GM23248 (cell line): ENCODE measurements at regions not wholly inside any gene's neighbourhood (a gene's known extent, or its start where the extent isn't known, plus 50 kb on each side); places are given as distances from the start of the nearest gene placed in this dataset.

ENCODE experiments used
- DNase-seq: peaks from one replicate; pipeline ENCODE4 v3.0.0-alpha.2; 2015
- H2AFZ ChIP-seq: fragments of 200-600 bp; sonication (generic); 2 replicates; pipeline ENCODE4 v1.6.1; 2016; ENCODE audit warnings: antibody characterized with exemption
- H3F3A ChIP-seq: fragments of 200-600 bp; sonication (generic); 2 replicates; pipeline ENCODE4 v1.6.1; 2016; ENCODE audit warnings: mild to moderate bottlenecking, antibody characterized with exemption, mixed run types; ENCODE audit not compliant: insufficient read depth
- H3K27ac ChIP-seq: fragments of 200-600 bp; sonication (generic); 2 replicates; pipeline ENCODE4 v1.5.1; 2016; ENCODE audit warnings: mild to moderate bottlenecking
- H3K27me3 ChIP-seq: fragments of 200-600 bp; sonication (generic); replicated peaks from 2 replicates; pipeline ENCODE4 v1.6.1; 2016; ENCODE audit warnings: mild to moderate bottlenecking; ENCODE audit not compliant: insufficient read depth
- H3K36me3 ChIP-seq: fragments of 200-600 bp; sonication (generic); 2 replicates; pipeline ENCODE4 v1.6.1; 2016; ENCODE audit warnings: low read depth, mild to moderate bottlenecking
- H3K4me1 ChIP-seq: fragments of 200-600 bp; sonication (generic); 2 replicates; pipeline ENCODE4 v1.6.1; 2016; ENCODE audit warnings: mild to moderate bottlenecking; ENCODE audit not compliant: insufficient read depth
- H3K4me2 ChIP-seq: fragments of 200-600 bp; sonication (generic); one replicate; pipeline ENCODE4 v1.6.1; 2016; ENCODE audit warnings: mild to moderate bottlenecking; ENCODE audit not compliant: unreplicated experiment
- H3K4me3 ChIP-seq: fragments of 200-600 bp; sonication (generic); 2 replicates; pipeline ENCODE4 v1.5.1; 2016; ENCODE audit warnings: mild to moderate bottlenecking
- H3K79me2 ChIP-seq: fragments of 200-600 bp; sonication (generic); 2 replicates; pipeline ENCODE4 v1.6.1; 2016; ENCODE audit warnings: mild to moderate bottlenecking; ENCODE audit not compliant: insufficient read depth
- H3K9ac ChIP-seq: fragments of 200-600 bp; sonication (generic); 2 replicates; pipeline ENCODE4 v1.6.1; 2016; ENCODE audit warnings: mild to moderate bottlenecking
- H3K9me2 ChIP-seq: fragments of 200-600 bp; sonication (generic); 2 replicates; pipeline ENCODE4 v1.6.1; 2016; ENCODE audit warnings: mixed run types, mild to moderate bottlenecking, moderate library complexity; ENCODE audit not compliant: insufficient read depth
- H3K9me3 ChIP-seq: fragments of 200-600 bp; sonication (generic); one replicate; pipeline ENCODE4 v1.6.1; 2017; ENCODE audit warnings: low read depth
- H4K20me1 ChIP-seq: fragments of 200-600 bp; sonication (generic); 2 replicates; pipeline ENCODE4 v1.6.0; 2016; ENCODE audit not compliant: insufficient read depth
- EZH2 ChIP-seq: fragments of 200-600 bp; sonication (generic); IDR thresholded peaks from 2 replicates; pipeline ENCODE4 v1.6.1; 2018; ENCODE audit warnings: antibody characterized with exemption, mild to moderate bottlenecking; ENCODE audit not compliant: insufficient read depth, poor library complexity, severe bottlenecking
- EZH2phosphoT487 ChIP-seq: fragments of 200-600 bp; sonication (generic); IDR thresholded peaks from 2 replicates; pipeline ENCODE4 v1.6.1; 2018; ENCODE audit warnings: antibody characterized with exemption, moderate library complexity, mild to moderate bottlenecking, low read depth; ENCODE audit not compliant: insufficient read depth
- WGBS, 2 experiments: methylation state at CpG; one replicate each; pipeline ENCODE4 v1.1.6; 2015 to 2017; ENCODE audit warnings: low lambda C conversion rate in 2 of 2, low coverage in 1 of 2; ENCODE audit errors: missing lambda C conversion rate in 2 of 2; 5-methylcytosine and 5-hydroxymethylcytosine counted together
- in situ Hi-C: fragments of 300-500 bp; cut with MboI; formaldehyde crosslinking; loops from 2 replicates; pipeline ENCODE4 v1.15.0; 2020

DNA sequence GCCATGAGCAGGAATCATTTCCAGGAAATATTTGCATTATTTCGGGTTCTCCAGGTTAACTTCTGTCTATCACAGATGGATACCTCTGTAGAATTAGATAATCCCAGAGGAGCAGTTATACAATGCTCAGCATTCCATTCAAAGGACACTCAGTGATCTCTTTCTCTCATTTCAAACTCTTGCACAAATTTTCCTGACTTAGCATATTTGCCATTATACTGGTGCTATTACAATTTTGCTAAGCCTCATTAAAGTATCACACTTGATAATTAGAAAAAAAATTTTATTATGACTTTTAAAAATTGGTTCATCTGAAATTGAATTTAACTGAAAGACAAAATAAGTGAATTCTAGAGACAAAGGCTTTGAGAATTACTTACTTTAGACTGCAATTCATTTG is 469.0 kb downstream of the EPHA3 start:
- Histone ChIP-seq H3K79me2 (no peaks in the 10 kb centered on the region), H4K20me1 (no peaks in the 10 kb centered on the region), H3K9me3 (no peaks in the 10 kb centered on the region), H3K36me3 (no peaks in the 10 kb centered on the region), H3K27me3 (no peaks in the 10 kb centered on the region), H3K4me3 (no peak overlapping the region), H3K9ac (no peak overlapping the region), H3F3A (no peaks in the 10 kb centered on the region), H2AFZ (no peak overlapping the region), H3K4me1 (no peaks in the 10 kb centered on the region), H3K4me2 (no peak overlapping the region), H3K9me2 (no peaks in the 10 kb centered on the region), H3K27ac (no peak overlapping the region)
- no peak for DNase-seq
- no peak for TF ChIP-seq EZH2phosphoT487
- TF ChIP-seq EZH2, result no peak
- 0% methylated on average over 1 of the region's 1 CpG for WGBS, 2 experiments
- in situ Hi-C loops, result loop anchor here (25.0 kb wide), 1 partner anchor 89 kb away; no protein-coding TSS in a partner anchor

DNA sequence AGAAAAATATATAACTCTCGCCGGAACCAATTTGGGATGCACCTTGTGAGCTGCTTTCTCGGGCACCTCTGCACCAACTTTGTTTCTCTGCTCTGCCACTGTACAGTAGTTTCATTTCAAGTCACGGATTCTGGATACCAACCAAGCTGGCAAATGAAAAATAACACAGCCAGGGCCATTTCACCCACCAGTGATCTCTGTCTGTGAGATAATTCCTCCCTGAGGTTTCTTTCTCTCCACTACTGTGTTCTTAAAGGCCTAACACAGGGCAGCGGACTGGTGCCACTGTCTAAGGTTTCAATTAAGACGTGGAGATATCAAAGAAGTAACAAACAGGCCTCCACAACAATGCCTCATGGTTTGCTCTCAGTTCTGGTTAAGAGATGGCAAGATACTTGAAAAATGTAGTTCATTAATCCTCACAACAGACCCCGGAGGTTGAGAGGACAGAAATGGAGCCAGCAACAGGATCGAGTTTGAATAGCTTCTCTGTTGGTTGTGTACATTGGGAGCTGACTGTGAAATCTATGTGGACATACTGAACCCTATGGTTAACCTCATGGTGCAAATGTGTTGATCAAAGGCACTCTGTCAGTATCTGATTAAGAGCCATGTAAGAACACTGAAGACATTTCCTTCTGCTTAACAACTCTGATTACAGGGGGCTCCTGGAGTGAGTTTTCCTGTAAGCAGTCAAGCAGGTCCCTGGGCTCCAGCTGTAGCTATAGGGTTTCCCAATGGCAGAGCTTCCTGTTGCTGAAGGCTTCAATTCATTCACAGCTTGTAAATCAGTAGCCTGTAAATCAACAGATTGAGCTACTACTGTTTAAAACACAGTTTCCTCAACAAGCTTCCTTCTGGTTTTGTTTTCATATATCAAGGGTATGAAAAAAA is 470.5 kb downstream of the EPHA3 start:
- no peak overlapping the region for H3K4me3 ChIP-seq
- no peaks in the 10 kb centered on the region for H3F3A ChIP-seq
- no peaks in the 10 kb centered on the region for H4K20me1 ChIP-seq
- WGBS, 2 experiments, result 32 to 38% methylated on average over 8 of the region's 8 CpGs
- H3K27ac ChIP-seq, result no peak overlapping the region
- H3K4me2 ChIP-seq, result no peak overlapping the region
- no peaks in the 10 kb centered on the region for H3K9me3 ChIP-seq
- H3K27me3 ChIP-seq, result no peaks in the 10 kb centered on the region
- H3K79me2 ChIP-seq, result no peaks in the 10 kb centered on the region
- no peaks in the 10 kb centered on the region for H3K36me3 ChIP-seq
- no peak overlapping the region for H2AFZ ChIP-seq
- H3K9ac ChIP-seq, result no peak overlapping the region
- no peak for DNase-seq
- H3K4me1 ChIP-seq, result no peaks in the 10 kb centered on the region
- no peaks in the 10 kb centered on the region for H3K9me2 ChIP-seq
- TF ChIP-seq EZH2 (no peak), EZH2phosphoT487 (no peak)
- in situ Hi-C loops, result loop anchor here (25.0 kb wide), 1 partner anchor 91 kb away; no protein-coding TSS in a partner anchor

DNA sequence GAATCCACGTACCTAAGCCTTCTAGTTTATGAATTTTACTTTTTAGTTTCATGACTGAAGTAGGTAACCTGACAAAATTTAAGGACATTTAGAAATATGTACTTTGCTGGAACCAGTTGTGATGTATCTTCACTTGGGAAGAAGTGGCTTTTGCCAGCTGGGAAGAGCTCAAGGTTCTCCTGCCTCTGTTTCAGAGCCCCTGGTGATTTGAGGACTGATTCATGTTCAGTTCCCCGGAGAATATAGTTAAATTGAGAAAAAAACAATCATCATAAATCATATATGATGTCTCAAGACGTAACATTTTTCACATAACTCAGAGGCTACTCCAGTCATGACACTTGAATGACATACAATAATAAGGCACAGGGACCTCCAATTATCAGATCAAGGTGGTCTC is 473.4 kb downstream of the EPHA3 start:
- Histone ChIP-seq H4K20me1 (no peaks in the 10 kb centered on the region), H3K9me3 (no peaks in the 10 kb centered on the region), H2AFZ (no peak overlapping the region), H3K4me3 (no peak overlapping the region), H3K27ac (no peak overlapping the region), H3K4me2 (no peak overlapping the region), H3K27me3 (no peaks in the 10 kb centered on the region), H3K9me2 (no peaks in the 10 kb centered on the region; the same call in 1 of the 2 replicates), H3K9ac (no peak overlapping the region), H3K36me3 (no peaks in the 10 kb centered on the region), H3K4me1 (no peaks in the 10 kb centered on the region), H3K79me2 (no peaks in the 10 kb centered on the region), H3F3A (no peaks in the 10 kb centered on the region)
- WGBS, 2 experiments, result 13 to 14% methylated on average over 3 of the region's 3 CpGs
- in situ Hi-C loops, result loop anchor here (25.0 kb wide), 1 partner anchor 94 kb away; no protein-coding TSS in a partner anchor
- DNase-seq, result no peak
- TF ChIP-seq EZH2phosphoT487 (no peak), EZH2 (no peak)

DNA sequence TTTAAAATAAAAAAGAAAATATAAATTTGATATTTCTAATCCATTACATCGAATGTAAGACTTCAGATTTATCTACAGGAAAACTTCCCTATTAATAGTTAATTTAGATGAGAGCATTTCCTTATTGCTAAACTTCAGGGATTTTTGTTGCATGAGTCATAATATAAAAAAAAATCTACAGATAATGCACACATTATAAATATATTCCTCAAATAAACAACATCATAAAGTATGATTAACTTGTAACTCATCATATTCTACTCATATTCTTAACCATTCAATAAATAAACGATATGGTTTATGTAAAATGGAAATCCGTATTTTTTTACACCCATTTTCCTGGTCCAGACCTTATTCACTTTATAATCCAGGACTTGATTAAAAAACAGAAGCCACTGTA is 477.0 kb downstream of the EPHA3 start:
- H3K4me1 ChIP-seq, result no peaks in the 10 kb centered on the region
- no peaks in the 10 kb centered on the region for H3K9me3 ChIP-seq
- 45 to 55% methylated on average over 3 of the region's 3 CpGs for WGBS, 2 experiments
- H3K27me3 ChIP-seq, result no peaks in the 10 kb centered on the region
- H3K36me3 ChIP-seq, result no peaks in the 10 kb centered on the region
- TF ChIP-seq EZH2 (no peak), EZH2phosphoT487 (no peak)
- no peaks in the 10 kb centered on the region for H3K79me2 ChIP-seq
- H3K9me2 ChIP-seq, result no peaks in the 10 kb centered on the region; the same call in 1 of the 2 replicates
- in situ Hi-C loops, result loop anchor here (25.0 kb wide), 1 partner anchor 97 kb away; no protein-coding TSS in a partner anchor
- no peak overlapping the region for H2AFZ ChIP-seq
- no peak overlapping the region for H3K27ac ChIP-seq
- H3F3A ChIP-seq, result no peaks in the 10 kb centered on the region
- H3K4me2 ChIP-seq, result no peak overlapping the region
- no peaks in the 10 kb centered on the region for H4K20me1 ChIP-seq
- no peak overlapping the region for H3K4me3 ChIP-seq
- no peak overlapping the region for H3K9ac ChIP-seq
- DNase-seq, result no peak
